GM23338 (cell line): ENCODE measurements at regions not wholly inside any gene's neighbourhood (a gene's known extent, or its start where the extent isn't known, plus 50 kb on each side); places are given as distances from the start of the nearest gene placed in this dataset.

Source experiments
- ATAC-seq: fragments of 200-7000 bp; cut with Tn5 transposase; 3 replicates; pipeline ENCODE4 v1.9.1; 2020
- DNase-seq: peaks from one replicate; pipeline ENCODE4 v3.0.0-alpha.2; 2015; ENCODE audit warnings: low spot score
- H2AFZ ChIP-seq: fragments of 200-600 bp; sonication (generic); 2 replicates; pipeline ENCODE4 v1.8.0; 2016; ENCODE audit warnings: antibody characterized with exemption, mild to moderate bottlenecking, moderate library complexity
- H3F3A ChIP-seq: fragments of 200-600 bp; sonication (generic); replicated peaks from 2 replicates; pipeline ENCODE4 v1.8.0; 2017; ENCODE audit warnings: antibody characterized with exemption, mixed run types, low read depth
- H3K27ac ChIP-seq: fragments of 200-600 bp; sonication (generic); 2 replicates; pipeline ENCODE4 v1.6.1; 2016; ENCODE audit warnings: low read depth
- H3K27me3 ChIP-seq: fragments of 200-600 bp; sonication (generic); 2 replicates; pipeline ENCODE4 v1.8.0; 2016; ENCODE audit warnings: mild to moderate bottlenecking, mixed run types, moderate library complexity; ENCODE audit not compliant: insufficient read depth
- H3K36me3 ChIP-seq: fragments of 200-600 bp; sonication (generic); 2 replicates; pipeline ENCODE4 v1.8.0; 2016; ENCODE audit warnings: mild to moderate bottlenecking; ENCODE audit not compliant: insufficient read depth
- H3K4me1 ChIP-seq: fragments of 200-600 bp; sonication (generic); 2 replicates; pipeline ENCODE4 v1.8.0; 2016; ENCODE audit warnings: mild to moderate bottlenecking, moderate library complexity; ENCODE audit not compliant: insufficient read depth
- H3K4me2 ChIP-seq: fragments of 200-600 bp; sonication (generic); 2 replicates; pipeline ENCODE4 v1.7.1; 2017; ENCODE audit warnings: mixed run types
- H3K4me3 ChIP-seq: fragments of 200-600 bp; sonication (generic); 2 replicates; pipeline ENCODE4 v1.6.1; 2016; ENCODE audit warnings: mixed run types
- H3K79me2 ChIP-seq: fragments of 200-600 bp; sonication (generic); replicated peaks from 2 replicates; pipeline ENCODE4 v1.8.0; 2017; ENCODE audit warnings: mild to moderate bottlenecking; ENCODE audit not compliant: insufficient read depth
- H3K9me2 ChIP-seq: fragments of 200-600 bp; sonication (generic); 2 replicates; pipeline ENCODE4 v1.8.0; 2017; ENCODE audit not compliant: insufficient read depth
- H4K20me1 ChIP-seq: fragments of 200-600 bp; sonication (generic); replicated peaks from 2 replicates; pipeline ENCODE4 v1.8.0; 2017; ENCODE audit warnings: mild to moderate bottlenecking; ENCODE audit not compliant: insufficient read depth
- H3K27ac Mint-ChIP-seq: 2 replicates; pipeline ENCODE4 v1.8.0; 2020; ENCODE audit warnings: inconsistent platforms, mild to moderate bottlenecking, moderate library complexity, mixed read lengths
- H3K27me3 Mint-ChIP-seq: 3 replicates; pipeline ENCODE4 v1.8.0; 2022; ENCODE audit warnings: low read depth, mild to moderate bottlenecking, moderate library complexity, mixed read lengths, inconsistent platforms; ENCODE audit not compliant: insufficient read depth, poor library complexity
- H3K36me3 Mint-ChIP-seq: 3 replicates; pipeline ENCODE4 v1.8.0; 2021; ENCODE audit warnings: low read depth, mild to moderate bottlenecking, inconsistent platforms, moderate library complexity, mixed read lengths
- H3K4me1 Mint-ChIP-seq: 3 replicates; pipeline ENCODE4 v1.8.0; 2020; ENCODE audit warnings: mild to moderate bottlenecking, inconsistent platforms, mixed read lengths
- H3K4me3 Mint-ChIP-seq: 3 replicates; pipeline ENCODE4 v1.8.0; 2021; ENCODE audit warnings: moderate library complexity, mild to moderate bottlenecking, inconsistent platforms, mixed read lengths
- H3K9me3 Mint-ChIP-seq: 3 replicates; pipeline ENCODE4 v1.8.0; 2020; ENCODE audit warnings: moderate library complexity, mild to moderate bottlenecking, inconsistent platforms, mixed read lengths
- REST ChIP-seq: IDR thresholded peaks from one replicate; pipeline ENCODE4 v1.6.1; 2018; ENCODE audit warnings: antibody characterized with exemption; ENCODE audit not compliant: unreplicated experiment
- ZNF462 ChIP-seq: fragments of 250-450 bp; sonication (Bioruptor Pico); IDR thresholded peaks from 2 replicates; pipeline ENCODE4 v1.5.0; 2020; ENCODE audit warnings: mild to moderate bottlenecking, moderate library complexity

- no peak overlapping the region for H3K27ac Mint-ChIP-seq
- H3K36me3 ChIP-seq = peaks cover 8% of the 10 kb centered on the region
- H3F3A ChIP-seq = no peaks in the 10 kb centered on the region
- no peaks in the 10 kb centered on the region for H3K27me3 Mint-ChIP-seq
- peaks cover 23% of the 10 kb centered on the region for H3K36me3 Mint-ChIP-seq
- DNase-seq (peak; percentile 42), ATAC-seq (no peak)
- TF ChIP-seq ZNF462 (CRISPR knock-in tag) = no peak
- TF ChIP-seq REST = no peak
- no peak overlapping the region for H3K27ac ChIP-seq
- H3K4me1 ChIP-seq = no peaks in the 10 kb centered on the region
- no peak overlapping the region for H2AFZ ChIP-seq
- H3K4me3 Mint-ChIP-seq = no peak overlapping the region
- H3K79me2 ChIP-seq = no peaks in the 10 kb centered on the region
- H3K27me3 ChIP-seq = no peaks in the 10 kb centered on the region
- H4K20me1 ChIP-seq = no peaks in the 10 kb centered on the region
- no peak overlapping the region for H3K4me2 ChIP-seq
- no peaks in the 10 kb centered on the region for H3K4me1 Mint-ChIP-seq
- H3K4me3 ChIP-seq = no peak overlapping the region
- no peaks in the 10 kb centered on the region for H3K9me2 ChIP-seq
- H3K9me3 Mint-ChIP-seq = peaks cover 33% of the 10 kb centered on the region
These were observed 465.1 kb upstream of the PCDH10 start for GRCh38 chr4:132683957-132684356.
